SK-N-SH treated with all-trans-retinoic acid at 6 μM for 48 hours (cell line): ENCODE measurements at regions not wholly inside any gene's neighbourhood (a gene's known extent, or its start where the extent isn't known, plus 50 kb on each side); places are given as distances from the start of the nearest gene placed in this dataset.

Experiments used
- ESRRG ChIP-seq: fragments of 250-450 bp; sonication (Bioruptor Pico); IDR thresholded peaks from 2 replicates; pipeline ENCODE4 v1.6.1; 2021; ENCODE audit warnings: mild to moderate bottlenecking
- POU6F1 ChIP-seq: fragments of 250-450 bp; sonication (Bioruptor Pico); IDR thresholded peaks from 2 replicates; pipeline ENCODE4 v1.8.0; 2021; ENCODE audit warnings: low read depth, mild to moderate bottlenecking, moderate library complexity, borderline replicate concordance
- ZFP30 ChIP-seq: fragments of 450-650 bp; formaldehyde crosslinking; IDR thresholded peaks from 2 replicates; pipeline ENCODE4 v1.5.0; 2022; ENCODE audit warnings: mild to moderate bottlenecking, moderate library complexity
- TF ChIP-seq, protein P1 (sequence below): fragments of 250-450 bp; sonication (Bioruptor Pico); IDR thresholded peaks from 2 replicates; pipeline ENCODE4 v1.8.0; 2020; ENCODE audit warnings: mild to moderate bottlenecking, moderate library complexity, borderline replicate concordance
- TF ChIP-seq, protein P2 (sequence below): fragments of 250-450 bp; sonication (Bioruptor Pico); IDR thresholded peaks from 2 replicates; pipeline ENCODE4 v1.5.1; 2020; ENCODE audit warnings: low read depth, mild to moderate bottlenecking, moderate library complexity

- TF ChIP-seq, protein P1, sequence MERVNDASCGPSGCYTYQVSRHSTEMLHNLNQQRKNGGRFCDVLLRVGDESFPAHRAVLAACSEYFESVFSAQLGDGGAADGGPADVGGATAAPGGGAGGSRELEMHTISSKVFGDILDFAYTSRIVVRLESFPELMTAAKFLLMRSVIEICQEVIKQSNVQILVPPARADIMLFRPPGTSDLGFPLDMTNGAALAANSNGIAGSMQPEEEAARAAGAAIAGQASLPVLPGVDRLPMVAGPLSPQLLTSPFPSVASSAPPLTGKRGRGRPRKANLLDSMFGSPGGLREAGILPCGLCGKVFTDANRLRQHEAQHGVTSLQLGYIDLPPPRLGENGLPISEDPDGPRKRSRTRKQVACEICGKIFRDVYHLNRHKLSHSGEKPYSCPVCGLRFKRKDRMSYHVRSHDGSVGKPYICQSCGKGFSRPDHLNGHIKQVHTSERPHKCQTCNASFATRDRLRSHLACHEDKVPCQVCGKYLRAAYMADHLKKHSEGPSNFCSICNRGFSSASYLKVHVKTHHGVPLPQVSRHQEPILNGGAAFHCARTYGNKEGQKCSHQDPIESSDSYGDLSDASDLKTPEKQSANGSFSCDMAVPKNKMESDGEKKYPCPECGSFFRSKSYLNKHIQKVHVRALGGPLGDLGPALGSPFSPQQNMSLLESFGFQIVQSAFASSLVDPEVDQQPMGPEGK (CRISPR knock-in tag): no peak
- TF ChIP-seq ZFP30 (no peak), POU6F1 (CRISPR knock-in tag) (no peak), ESRRG (CRISPR knock-in tag) (no peak)
- TF ChIP-seq, protein P2, sequence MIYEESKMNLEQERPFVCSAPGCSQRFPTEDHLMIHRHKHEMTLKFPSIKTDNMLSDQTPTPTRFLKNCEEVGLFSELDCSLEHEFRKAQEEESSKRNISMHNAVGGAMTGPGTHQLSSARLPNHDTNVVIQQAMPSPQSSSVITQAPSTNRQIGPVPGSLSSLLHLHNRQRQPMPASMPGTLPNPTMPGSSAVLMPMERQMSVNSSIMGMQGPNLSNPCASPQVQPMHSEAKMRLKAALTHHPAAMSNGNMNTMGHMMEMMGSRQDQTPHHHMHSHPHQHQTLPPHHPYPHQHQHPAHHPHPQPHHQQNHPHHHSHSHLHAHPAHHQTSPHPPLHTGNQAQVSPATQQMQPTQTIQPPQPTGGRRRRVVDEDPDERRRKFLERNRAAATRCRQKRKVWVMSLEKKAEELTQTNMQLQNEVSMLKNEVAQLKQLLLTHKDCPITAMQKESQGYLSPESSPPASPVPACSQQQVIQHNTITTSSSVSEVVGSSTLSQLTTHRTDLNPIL (CRISPR knock-in tag): no peak
Measured at GRCh38 chr18:54714851-54715250, 113.4 kb upstream of the RAB27B start.
